GM12874 (cell line): ENCODE measurements at regions not wholly inside any gene's neighbourhood (a gene's known extent, or its start where the extent isn't known, plus 50 kb on each side); places are given as distances from the start of the nearest gene placed in this dataset.

Source experiments
- CTCF ChIP-seq: IDR thresholded peaks from 2 replicates; pipeline ENCODE4 v1.5.1; 2011; ENCODE audit warnings: low read depth, mild to moderate bottlenecking, control low read depth, low read length, moderate library complexity; ENCODE audit not compliant: insufficient read depth

GRCh38 chr6:20327141-20327540 is 74.5 kb upstream of the E2F3 start:
- no peak for TF ChIP-seq CTCF

GRCh38 chr6:20328266-20328923 is 73.3 kb upstream of the E2F3 start:
- TF ChIP-seq CTCF, result no peak

- no peak for TF ChIP-seq CTCF
These were observed 72.8 kb upstream of the E2F3 start for GRCh38 chr6:20328924-20329300.

- TF ChIP-seq CTCF, result no peak
These were observed 70.6 kb upstream of the E2F3 start for GRCh38 chr6:20331042-20331441.

- TF ChIP-seq CTCF, result no peak
These were observed 70.1 kb upstream of the E2F3 start for GRCh38 chr6:20331625-20332024.

- no peak for TF ChIP-seq CTCF
These were observed 69.2 kb upstream of the E2F3 start for GRCh38 chr6:20332441-20333006.

GRCh38 chr6:20333721-20334269 is 67.9 kb upstream of the E2F3 start:
- no peak for TF ChIP-seq CTCF
